WTC11 (cell line): ENCODE measurements at regions not wholly inside any gene's neighbourhood (a gene's known extent, or its start where the extent isn't known, plus 50 kb on each side); places are given as distances from the start of the nearest gene placed in this dataset.

ENCODE experiments used
- ETV6 ChIP-seq: sonication (generic); formaldehyde crosslinking; IDR thresholded peaks from 2 replicates; pipeline ENCODE4 v1.8.1; 2022; ENCODE audit warnings: mild to moderate bottlenecking, missing genetic modification reagents
- RORB ChIP-seq: fragments of 250-450 bp; sonication (Bioruptor Pico); IDR thresholded peaks from 2 replicates; pipeline ENCODE4 v1.9.0; 2021; ENCODE audit warnings: mild to moderate bottlenecking
- TCF7 ChIP-seq: sonication (generic); formaldehyde crosslinking; IDR thresholded peaks from 2 replicates; pipeline ENCODE4 v1.8.0; 2022; ENCODE audit warnings: mild to moderate bottlenecking, low read depth, missing genetic modification reagents, moderate library complexity
- TEAD1 ChIP-seq: sonication (generic); formaldehyde crosslinking; IDR thresholded peaks from 2 replicates; pipeline ENCODE4 v1.8.0; 2022; ENCODE audit warnings: mild to moderate bottlenecking, missing genetic modification reagents
- TF ChIP-seq, protein P1 (sequence below): fragments of 200-600 bp; IDR thresholded peaks from 2 replicates; pipeline ENCODE4 v1.8.0; 2022; ENCODE audit warnings: antibody characterized with exemption
- TF ChIP-seq, protein P2 (sequence below): fragments of 250-450 bp; sonication (Bioruptor Pico); conservative IDR thresholded peaks from 2 replicates; pipeline ENCODE4 v1.9.0; 2021; ENCODE audit warnings: mild to moderate bottlenecking
- TF ChIP-seq, protein P3 (sequence below): sonication (generic); formaldehyde crosslinking; IDR thresholded peaks from 2 replicates; pipeline ENCODE4 v1.8.1; 2022; ENCODE audit warnings: mild to moderate bottlenecking, missing genetic modification reagents, moderate library complexity, borderline replicate concordance

- TF ChIP-seq, protein P1, sequence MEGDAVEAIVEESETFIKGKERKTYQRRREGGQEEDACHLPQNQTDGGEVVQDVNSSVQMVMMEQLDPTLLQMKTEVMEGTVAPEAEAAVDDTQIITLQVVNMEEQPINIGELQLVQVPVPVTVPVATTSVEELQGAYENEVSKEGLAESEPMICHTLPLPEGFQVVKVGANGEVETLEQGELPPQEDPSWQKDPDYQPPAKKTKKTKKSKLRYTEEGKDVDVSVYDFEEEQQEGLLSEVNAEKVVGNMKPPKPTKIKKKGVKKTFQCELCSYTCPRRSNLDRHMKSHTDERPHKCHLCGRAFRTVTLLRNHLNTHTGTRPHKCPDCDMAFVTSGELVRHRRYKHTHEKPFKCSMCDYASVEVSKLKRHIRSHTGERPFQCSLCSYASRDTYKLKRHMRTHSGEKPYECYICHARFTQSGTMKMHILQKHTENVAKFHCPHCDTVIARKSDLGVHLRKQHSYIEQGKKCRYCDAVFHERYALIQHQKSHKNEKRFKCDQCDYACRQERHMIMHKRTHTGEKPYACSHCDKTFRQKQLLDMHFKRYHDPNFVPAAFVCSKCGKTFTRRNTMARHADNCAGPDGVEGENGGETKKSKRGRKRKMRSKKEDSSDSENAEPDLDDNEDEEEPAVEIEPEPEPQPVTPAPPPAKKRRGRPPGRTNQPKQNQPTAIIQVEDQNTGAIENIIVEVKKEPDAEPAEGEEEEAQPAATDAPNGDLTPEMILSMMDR = no peak
- TF ChIP-seq RORB (no peak), TEAD1 (CRISPR knock-in tag) (no peak), TCF7 (CRISPR knock-in tag) (no peak), ETV6 (CRISPR knock-in tag) (no peak)
- TF ChIP-seq, protein P2, sequence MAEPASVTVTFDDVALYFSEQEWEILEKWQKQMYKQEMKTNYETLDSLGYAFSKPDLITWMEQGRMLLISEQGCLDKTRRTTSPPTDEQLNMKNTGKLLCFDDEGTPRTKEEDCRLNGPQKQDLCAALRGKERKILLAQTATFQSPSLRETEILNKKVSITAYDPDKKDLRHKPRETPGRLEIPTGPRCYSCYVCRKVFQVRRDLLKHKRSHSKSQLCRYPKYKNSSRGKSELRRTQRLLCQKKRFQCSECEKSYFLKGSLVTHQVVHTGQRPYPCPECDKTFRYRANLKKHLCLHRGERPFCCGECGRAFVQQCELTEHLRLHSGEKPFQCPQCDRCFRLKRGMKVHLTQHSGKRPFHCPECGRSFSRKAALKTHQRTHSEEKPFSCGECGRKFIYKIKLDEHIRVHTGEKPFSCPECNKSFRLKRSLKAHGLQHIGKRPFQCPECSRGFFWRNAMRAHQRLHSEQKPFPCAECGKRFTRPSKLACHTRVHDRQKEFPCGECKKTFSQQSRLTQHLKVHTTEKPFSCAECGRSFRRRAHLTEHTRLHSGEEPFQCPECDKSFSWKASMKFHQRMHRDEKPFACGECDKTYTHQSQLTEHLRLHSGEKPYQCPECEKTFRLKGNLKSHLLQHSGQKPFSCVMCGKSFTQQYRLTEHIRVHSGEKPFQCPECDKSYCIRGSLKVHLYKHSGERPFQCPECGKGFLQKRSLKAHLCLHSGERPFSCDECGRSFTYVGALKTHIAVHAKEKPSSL = no peak
- TF ChIP-seq, protein P3, sequence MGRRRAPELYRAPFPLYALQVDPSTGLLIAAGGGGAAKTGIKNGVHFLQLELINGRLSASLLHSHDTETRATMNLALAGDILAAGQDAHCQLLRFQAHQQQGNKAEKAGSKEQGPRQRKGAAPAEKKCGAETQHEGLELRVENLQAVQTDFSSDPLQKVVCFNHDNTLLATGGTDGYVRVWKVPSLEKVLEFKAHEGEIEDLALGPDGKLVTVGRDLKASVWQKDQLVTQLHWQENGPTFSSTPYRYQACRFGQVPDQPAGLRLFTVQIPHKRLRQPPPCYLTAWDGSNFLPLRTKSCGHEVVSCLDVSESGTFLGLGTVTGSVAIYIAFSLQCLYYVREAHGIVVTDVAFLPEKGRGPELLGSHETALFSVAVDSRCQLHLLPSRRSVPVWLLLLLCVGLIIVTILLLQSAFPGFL (CRISPR knock-in tag) = no peak
These were observed 471.6 kb downstream of the MBD2 start for GRCh38 chr18:53752781-53753367.
